T-cell (primary cell): ENCODE measurements at regions not wholly inside any gene's neighbourhood (a gene's known extent, or its start where the extent isn't known, plus 50 kb on each side); places are given as distances from the start of the nearest gene placed in this dataset.

Experiments used
- ATAC-seq, 4 experiments: fragments of 200-7000 bp in 3 of 4; fragments of 150-1000 bp in 1 of 4; cut with Tn5 transposase; replicated peaks in 1 of 4; 1 replicate in 3 of 4; 2 replicates in 1 of 4; pipeline ENCODE4 v1.10.0; 2021; ENCODE audit warnings: moderate library complexity in 3 of 4, mild to moderate bottlenecking in 2 of 4, moderate number of reproducible peaks in 1 of 4
- CTCF ChIA-PET, 2 donors: fragments of 300-600 bp; sonication (Branson Sonifier 250); formaldehyde crosslinking; loops; one replicate each; lab custom pipeline; 2022; ENCODE audit warnings: antibody characterized with exemption in 2 of 2; lab: Charles Lee
- POLR2A ChIA-PET, 2 donors: fragments of 300-600 bp; sonication (Branson Sonifier 250); formaldehyde crosslinking; loops; one replicate each; lab custom pipeline; 2022; ENCODE audit warnings: antibody characterized with exemption in 2 of 2; lab: Charles Lee
- DNase-seq, 35 experiments: peaks; one replicate each; pipeline versions ENCODE4 v3.0.0 to v3.0.0-alpha.2; 2013 to 2023
- H3K27ac ChIP-seq: one replicate; pipeline ENCODE4 v1.5.1; 2013; ENCODE audit warnings: low read length
- H3K27me3 ChIP-seq, 2 experiments: replicated peaks in 1 of 2; 1 replicate in 1 of 2; 2 replicates in 1 of 2; pipeline versions ENCODE4 v1.6.1 to v1.7.0; 2013; ENCODE audit warnings: low read length in 1 of 2, mixed read lengths in 1 of 2; ENCODE audit not compliant: control insufficient read depth in 2 of 2, insufficient read depth in 2 of 2; ENCODE audit errors: extremely low read depth in 1 of 2
- H3K36me3 ChIP-seq, 2 donors: 1 replicate in 1 of 2; 2 replicates in 1 of 2; pipeline versions ENCODE4 v1.6.1 to v1.7.0; 2013; ENCODE audit warnings: low read length in 1 of 2; ENCODE audit not compliant: control insufficient read depth in 2 of 2, insufficient read depth in 1 of 2; ENCODE audit errors: extremely low read depth in 1 of 2
- H3K4me1 ChIP-seq, 2 experiments: 1 replicate in 1 of 2; 2 replicates in 1 of 2; pipeline versions ENCODE4 v1.6.1 to v1.7.0; 2013; ENCODE audit warnings: low read length in 2 of 2, mixed read lengths in 1 of 2; ENCODE audit not compliant: insufficient read depth in 2 of 2, control insufficient read depth in 1 of 2; ENCODE audit errors: extremely low read depth in 1 of 2
- H3K4me3 ChIP-seq, 2 donors: 1 replicate in 1 of 2; 2 replicates in 1 of 2; pipeline versions ENCODE4 v1.5.1 to v1.7.0; 2013; ENCODE audit warnings: mild to moderate bottlenecking in 2 of 2, low read length in 1 of 2, moderate library complexity in 1 of 2; ENCODE audit not compliant: control insufficient read depth in 1 of 2; ENCODE audit errors: extremely low read depth in 1 of 2
- H3K9me3 ChIP-seq: 2 replicates; pipeline ENCODE4 v1.7.0; 2013
- H3K27ac Mint-ChIP-seq, 2 donors: one replicate each; pipeline ENCODE4 v1.8.0; 2020 to 2021; ENCODE audit warnings: mild to moderate bottlenecking in 2 of 2, mixed read lengths in 2 of 2
- H3K27me3 Mint-ChIP-seq, 2 donors: one replicate each; pipeline ENCODE4 v1.8.0; 2021 to 2022; ENCODE audit warnings: mixed read lengths in 2 of 2
- H3K36me3 Mint-ChIP-seq: one replicate; pipeline ENCODE4 v1.8.0; 2021; ENCODE audit warnings: mixed read lengths
- H3K4me1 Mint-ChIP-seq, 3 donors: one replicate each; pipeline ENCODE4 v1.8.0; 2020 to 2022; ENCODE audit warnings: mixed read lengths in 3 of 3, mild to moderate bottlenecking in 1 of 3
- H3K4me3 Mint-ChIP-seq, 3 donors: one replicate each; pipeline ENCODE4 v1.8.0; 2020 to 2022; ENCODE audit warnings: mild to moderate bottlenecking in 3 of 3, mixed read lengths in 3 of 3, moderate library complexity in 3 of 3
- H3K9me3 Mint-ChIP-seq, 3 donors: one replicate each; pipeline ENCODE4 v1.8.0; 2020 to 2022; ENCODE audit warnings: mixed read lengths in 3 of 3
- WGBS: methylation state at CpG from one replicate; pipeline ENCODE4 v1.1.5; 2013; ENCODE audit warnings: missing lambda C conversion rate; ENCODE audit not compliant: insufficient coverage; 5-methylcytosine and 5-hydroxymethylcytosine counted together

DNA sequence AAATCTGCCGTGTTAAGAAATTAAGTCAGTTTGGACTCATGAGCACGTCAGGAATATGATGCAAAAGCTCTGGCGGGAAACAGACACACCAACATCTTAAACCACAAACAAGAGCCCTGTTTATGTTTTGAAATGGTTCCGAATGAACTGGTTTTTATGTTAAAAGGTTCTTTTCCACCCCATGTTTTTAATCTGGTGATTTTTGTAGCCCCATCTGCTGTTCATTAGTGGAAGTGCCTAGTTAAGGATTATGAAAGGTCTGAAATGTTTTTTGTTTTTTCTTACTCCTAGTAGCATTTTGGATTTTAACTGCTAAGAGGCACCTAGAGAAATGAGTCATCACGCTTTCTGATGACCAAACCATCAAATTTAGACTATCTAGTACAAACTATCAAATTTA is 404.1 kb upstream of the MKI67 start:
- H3K36me3 Mint-ChIP-seq: no peaks in the 10 kb centered on the region

DNA sequence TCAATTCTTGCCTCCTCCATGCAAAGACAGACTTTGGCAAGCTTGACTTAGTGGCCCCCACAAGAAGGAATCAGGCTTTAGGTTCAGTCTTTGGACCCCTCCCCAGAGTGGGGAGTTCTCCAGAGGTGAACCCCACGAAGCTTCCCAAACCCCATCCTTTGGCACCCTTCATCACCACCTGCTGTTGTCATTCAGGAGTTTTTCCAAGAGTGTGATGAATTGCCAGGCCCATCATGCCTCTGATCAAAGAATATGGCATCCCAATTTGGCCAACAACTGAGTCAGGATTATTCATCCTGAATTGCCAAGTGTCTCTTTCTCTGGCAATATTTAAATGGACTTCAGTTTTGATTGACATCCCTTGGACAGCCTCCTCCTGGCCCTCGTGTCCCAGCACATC is 404.7 kb upstream of the MKI67 start:
- no peak for ATAC-seq
- H3K27me3 ChIP-seq: peaks cover 0 to 9% of the 10 kb centered on the region in 2 experiments
- no peak for DNase-seq
- H3K36me3 ChIP-seq: no peaks in the 10 kb centered on the region
- no peaks in the 10 kb centered on the region for H3K9me3 ChIP-seq
- no peaks in the 10 kb centered on the region for H3K4me1 Mint-ChIP-seq
- ChIA-PET CTCF (no interaction called here), POLR2A (no interaction called here)
- H3K27me3 Mint-ChIP-seq: peaks cover 3 to 23% of the 10 kb centered on the region in 2 donors
- H3K36me3 Mint-ChIP-seq: no peaks in the 10 kb centered on the region
- WGBS: 89% methylated on average over 1 of the region's 2 CpGs
- H3K4me3 Mint-ChIP-seq: no peak overlapping the region
- no peak overlapping the region for H3K27ac Mint-ChIP-seq
- no peaks in the 10 kb centered on the region for H3K9me3 Mint-ChIP-seq
- H3K4me3 ChIP-seq: no peak overlapping the region
- no peaks in the 10 kb centered on the region for H3K4me1 ChIP-seq
- H3K27ac ChIP-seq: no peak overlapping the region

More for the DNA sequence above, 404.1 kb upstream of the MKI67 start:
- no peaks in the 10 kb centered on the region for H3K4me1 ChIP-seq
- WGBS: no CpG with 5 or more reads among the region's 5 CpGs
- Mint-ChIP-seq H3K27me3 (peaks cover 3 to 23% of the 10 kb centered on the region in 2 donors), H3K9me3 (no peaks in the 10 kb centered on the region), H3K4me1 (no peaks in the 10 kb centered on the region), H3K4me3 (no peak overlapping the region), H3K27ac (no peak overlapping the region)
- peaks cover 0 to 9% of the 10 kb centered on the region in 2 experiments for H3K27me3 ChIP-seq
- no peak overlapping the region for H3K4me3 ChIP-seq
- ATAC-seq: no peak
- no peak for DNase-seq
- H3K36me3 ChIP-seq: no peaks in the 10 kb centered on the region
- no peaks in the 10 kb centered on the region for H3K9me3 ChIP-seq
- ChIA-PET POLR2A (no interaction called here), CTCF (no interaction called here)
- no peak overlapping the region for H3K27ac ChIP-seq

DNA sequence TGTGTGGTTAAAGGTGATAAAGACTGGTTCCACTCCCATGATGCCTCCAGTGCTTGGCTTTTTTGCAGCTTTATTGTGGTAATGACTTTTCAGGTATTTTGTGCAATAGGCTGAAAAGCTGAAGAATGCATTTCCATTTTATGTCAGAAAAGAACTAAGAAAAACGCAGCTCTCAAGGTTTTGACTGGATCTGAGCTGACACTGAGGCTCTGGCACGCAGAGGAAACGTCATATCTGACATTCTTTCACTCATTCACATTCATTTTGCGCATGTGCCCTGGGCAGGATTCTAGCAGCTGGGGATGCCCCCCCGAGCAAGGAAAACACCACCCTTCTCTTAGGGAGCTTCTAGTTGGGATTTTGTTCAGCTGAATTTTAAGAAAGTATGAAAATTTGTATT is 408.5 kb upstream of the MKI67 start:
- H3K27me3 Mint-ChIP-seq: peaks cover 25 to 36% of the 10 kb centered on the region in 2 donors
- no peak overlapping the region for H3K27ac ChIP-seq
- H3K36me3 ChIP-seq: no peaks in the 10 kb centered on the region
- H3K4me1 Mint-ChIP-seq: no peaks in the 10 kb centered on the region
- H3K27ac Mint-ChIP-seq: no peak overlapping the region
- DNase-seq (no peak), ATAC-seq (no peak)
- H3K4me3 ChIP-seq: no peak overlapping the region
- H3K27me3 ChIP-seq: peaks cover 0 to 3% of the 10 kb centered on the region in 2 experiments
- no peaks in the 10 kb centered on the region for H3K9me3 Mint-ChIP-seq
- CTCF ChIA-PET: no interaction called here
- H3K4me3 Mint-ChIP-seq: no peak overlapping the region
- no peaks in the 10 kb centered on the region for H3K9me3 ChIP-seq
- no peaks in the 10 kb centered on the region for H3K36me3 Mint-ChIP-seq
- POLR2A ChIA-PET: no interaction called here
- no peaks in the 10 kb centered on the region for H3K4me1 ChIP-seq
- 67% methylated on average over 1 of the region's 5 CpGs for WGBS

GRCh38 chr10:128536259-128536658 is 410.0 kb upstream of the MKI67 start:
- Histone ChIP-seq H3K4me3 (no peak overlapping the region), H3K27me3 (peaks cover 0 to 18% of the 10 kb centered on the region in 2 experiments), H3K4me1 (no peaks in the 10 kb centered on the region), H3K27ac (no peak overlapping the region), H3K9me3 (no peaks in the 10 kb centered on the region), H3K36me3 (no peaks in the 10 kb centered on the region)
- POLR2A ChIA-PET: no interaction called here
- Mint-ChIP-seq H3K27ac (no peak overlapping the region), H3K4me1 (no peaks in the 10 kb centered on the region), H3K36me3 (no peaks in the 10 kb centered on the region), H3K27me3 (peaks cover 37 to 43% of the 10 kb centered on the region in 2 donors), H3K4me3 (no peak overlapping the region), H3K9me3 (no peaks in the 10 kb centered on the region)
- CTCF ChIA-PET: no interaction called here
- no peak for DNase-seq
- WGBS: 67% methylated on average over 5 of the region's 6 CpGs
- no peak for ATAC-seq

DNA sequence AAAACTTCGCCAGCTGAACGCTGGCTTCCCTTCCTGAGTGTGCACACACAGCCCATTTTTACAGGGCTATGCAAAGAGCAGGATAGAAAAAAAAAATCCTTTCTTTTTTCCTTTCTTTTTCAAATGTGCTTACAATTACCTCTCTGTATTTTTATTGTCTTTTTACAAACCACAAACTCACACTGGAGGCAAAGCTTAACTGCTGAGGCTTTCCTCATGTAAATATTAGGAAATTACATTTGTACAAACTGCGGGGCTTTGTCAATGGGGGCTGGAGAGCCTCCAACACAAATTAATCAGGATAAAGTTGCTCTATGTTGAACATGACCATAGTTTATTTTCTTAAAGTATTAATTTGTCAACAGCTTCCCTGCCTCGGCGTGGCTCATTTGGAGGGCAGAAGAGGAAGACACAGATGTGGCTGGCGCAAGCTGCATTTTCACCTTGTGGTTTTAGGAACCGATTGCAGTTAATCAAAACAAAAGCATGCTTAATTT is 411.7 kb upstream of the MKI67 start:
- Histone ChIP-seq H3K9me3 (no peaks in the 10 kb centered on the region), H3K27me3 (peaks cover 0 to 21% of the 10 kb centered on the region in 2 experiments), H3K4me1 (no peaks in the 10 kb centered on the region), H3K36me3 (no peaks in the 10 kb centered on the region), H3K4me3 (no peak overlapping the region), H3K27ac (no peak overlapping the region)
- no peak for DNase-seq
- no peak for ATAC-seq
- 0% methylated on average over 1 of the region's 7 CpGs for WGBS
- no peaks in the 10 kb centered on the region for H3K4me1 Mint-ChIP-seq
- no peak overlapping the region for H3K27ac Mint-ChIP-seq
- no peak overlapping the region for H3K4me3 Mint-ChIP-seq
- ChIA-PET POLR2A (no interaction called here), CTCF (no interaction called here)
- H3K9me3 Mint-ChIP-seq: no peaks in the 10 kb centered on the region
- peaks cover 42 to 47% of the 10 kb centered on the region in 2 donors for H3K27me3 Mint-ChIP-seq
- H3K36me3 Mint-ChIP-seq: no peaks in the 10 kb centered on the region

GRCh38 chr10:128538671-128539070 is 412.4 kb upstream of the MKI67 start:
- Mint-ChIP-seq H3K36me3 (no peaks in the 10 kb centered on the region), H3K27ac (no peak overlapping the region), H3K4me3 (no peak overlapping the region), H3K27me3 (peaks cover 45% of the 10 kb centered on the region in 2 donors), H3K9me3 (no peaks in the 10 kb centered on the region), H3K4me1 (no peaks in the 10 kb centered on the region)
- CTCF ChIA-PET: no interaction called here
- no peaks in the 10 kb centered on the region for H3K4me1 ChIP-seq
- no peak overlapping the region for H3K27ac ChIP-seq
- ATAC-seq: no peak
- WGBS: 57% methylated on average over 3 of the region's 5 CpGs
- no peaks in the 10 kb centered on the region for H3K36me3 ChIP-seq
- no peak for DNase-seq
- no peak overlapping the region for H3K4me3 ChIP-seq
- POLR2A ChIA-PET: no interaction called here
- no peaks in the 10 kb centered on the region for H3K9me3 ChIP-seq
- H3K27me3 ChIP-seq: peaks cover 3 to 21% of the 10 kb centered on the region in 2 experiments
